Fibroblast of the aortic adventitia (primary cell): ENCODE measurements at regions not wholly inside any gene's neighbourhood (a gene's known extent, or its start where the extent isn't known, plus 50 kb on each side); places are given as distances from the start of the nearest gene placed in this dataset.

Experiments used
- DNase-seq: peaks from one replicate; pipeline ENCODE4 v3.0.0-alpha.2; 2010; ENCODE audit warnings: low read depth
- H3K4me3 ChIP-seq: 2 replicates; pipeline ENCODE4 v1.5.1; 2011; ENCODE audit warnings: low read depth, mild to moderate bottlenecking, control low read depth, low read length, moderate library complexity
- TF ChIP-seq, protein P1 (sequence below): IDR thresholded peaks from 2 replicates; pipeline ENCODE4 v1.5.1; 2011; ENCODE audit warnings: mild to moderate bottlenecking, low read length, control low read depth, inconsistent platforms; ENCODE audit not compliant: insufficient read depth

DNA sequence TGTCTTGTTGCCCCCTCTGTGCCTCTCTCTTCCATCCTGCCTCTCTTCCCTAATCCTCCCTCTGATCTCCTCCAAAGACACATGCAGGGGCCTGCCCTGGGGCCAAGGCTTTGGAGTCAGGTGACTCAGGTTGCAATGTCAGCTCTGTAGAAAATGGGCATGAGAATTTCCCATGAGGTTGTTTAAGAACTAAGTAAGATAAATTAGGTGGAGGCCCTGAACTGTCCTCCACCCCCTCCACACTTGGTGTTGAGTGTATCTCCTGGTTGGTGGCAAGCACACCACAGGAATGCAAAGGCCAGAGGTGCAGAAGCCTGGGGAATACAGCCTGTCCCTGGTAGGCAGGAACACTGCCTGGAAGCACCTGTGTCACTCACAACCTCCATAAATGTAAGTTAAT, 63.9 kb upstream of the GRIK3 start:
- no peak for DNase-seq
- TF ChIP-seq, protein P1, sequence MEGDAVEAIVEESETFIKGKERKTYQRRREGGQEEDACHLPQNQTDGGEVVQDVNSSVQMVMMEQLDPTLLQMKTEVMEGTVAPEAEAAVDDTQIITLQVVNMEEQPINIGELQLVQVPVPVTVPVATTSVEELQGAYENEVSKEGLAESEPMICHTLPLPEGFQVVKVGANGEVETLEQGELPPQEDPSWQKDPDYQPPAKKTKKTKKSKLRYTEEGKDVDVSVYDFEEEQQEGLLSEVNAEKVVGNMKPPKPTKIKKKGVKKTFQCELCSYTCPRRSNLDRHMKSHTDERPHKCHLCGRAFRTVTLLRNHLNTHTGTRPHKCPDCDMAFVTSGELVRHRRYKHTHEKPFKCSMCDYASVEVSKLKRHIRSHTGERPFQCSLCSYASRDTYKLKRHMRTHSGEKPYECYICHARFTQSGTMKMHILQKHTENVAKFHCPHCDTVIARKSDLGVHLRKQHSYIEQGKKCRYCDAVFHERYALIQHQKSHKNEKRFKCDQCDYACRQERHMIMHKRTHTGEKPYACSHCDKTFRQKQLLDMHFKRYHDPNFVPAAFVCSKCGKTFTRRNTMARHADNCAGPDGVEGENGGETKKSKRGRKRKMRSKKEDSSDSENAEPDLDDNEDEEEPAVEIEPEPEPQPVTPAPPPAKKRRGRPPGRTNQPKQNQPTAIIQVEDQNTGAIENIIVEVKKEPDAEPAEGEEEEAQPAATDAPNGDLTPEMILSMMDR: no peak
- H3K4me3 ChIP-seq: no peak overlapping the region

DNA sequence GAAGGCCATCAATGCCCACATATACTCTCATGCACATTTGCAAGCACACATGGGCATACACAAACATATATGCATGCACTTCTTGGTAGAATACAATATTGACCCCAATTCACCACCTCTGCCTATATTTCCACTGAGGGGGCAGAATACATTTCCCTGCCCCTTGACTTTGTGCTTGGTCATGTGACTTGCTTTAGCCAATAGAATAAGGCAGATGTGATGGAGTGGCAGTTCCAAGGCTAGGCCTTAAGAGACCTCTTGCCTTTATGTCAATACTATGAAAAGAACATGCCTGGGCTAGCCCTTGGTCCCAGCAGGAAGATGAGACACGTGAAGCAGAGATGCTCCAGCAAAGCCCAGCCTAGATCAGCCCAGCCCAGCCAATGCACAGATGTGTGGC, 66.0 kb upstream of the GRIK3 start:
- TF ChIP-seq, protein P1: no peak
- no peak overlapping the region for H3K4me3 ChIP-seq
- DNase-seq: no peak

DNA sequence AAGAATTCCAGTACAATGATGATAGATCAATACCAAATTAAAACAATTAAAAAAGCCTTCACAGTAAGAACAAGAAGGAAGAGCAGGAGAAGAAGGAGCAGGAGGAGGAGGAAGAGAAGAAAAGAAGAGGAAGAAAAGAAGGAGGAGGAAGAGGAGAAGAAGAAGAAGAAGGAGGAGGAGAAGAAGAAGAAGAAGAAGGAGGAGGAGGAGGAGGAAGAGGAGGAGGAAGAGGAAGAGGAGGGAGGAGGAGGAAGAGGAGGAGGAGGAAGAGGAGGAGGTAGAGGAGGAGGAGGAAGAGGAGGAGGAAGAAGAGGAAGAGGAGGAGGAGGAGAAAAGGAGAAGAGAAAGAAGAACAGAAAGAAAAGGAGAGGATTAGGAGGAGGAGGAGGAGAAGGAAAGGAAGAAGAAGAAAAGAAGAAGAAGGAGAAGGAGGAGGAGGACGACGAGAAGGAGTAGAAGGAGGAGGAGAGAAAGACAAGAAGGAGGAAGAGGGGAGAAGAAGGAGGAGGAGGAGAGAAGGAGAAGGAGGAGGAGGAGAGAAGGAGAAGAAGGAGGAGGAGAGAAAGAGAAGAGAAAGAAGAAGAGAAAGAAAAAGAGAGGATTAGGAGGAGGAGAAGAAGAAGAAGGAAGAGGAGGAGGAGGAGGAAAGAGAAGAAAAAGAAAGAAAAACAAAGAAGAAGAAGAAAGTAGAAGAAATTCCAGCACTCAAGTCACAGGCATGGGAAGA, 68.5 kb upstream of the GRIK3 start:
- TF ChIP-seq, protein P1: no peak
- no peak overlapping the region for H3K4me3 ChIP-seq
- no peak for DNase-seq

DNA sequence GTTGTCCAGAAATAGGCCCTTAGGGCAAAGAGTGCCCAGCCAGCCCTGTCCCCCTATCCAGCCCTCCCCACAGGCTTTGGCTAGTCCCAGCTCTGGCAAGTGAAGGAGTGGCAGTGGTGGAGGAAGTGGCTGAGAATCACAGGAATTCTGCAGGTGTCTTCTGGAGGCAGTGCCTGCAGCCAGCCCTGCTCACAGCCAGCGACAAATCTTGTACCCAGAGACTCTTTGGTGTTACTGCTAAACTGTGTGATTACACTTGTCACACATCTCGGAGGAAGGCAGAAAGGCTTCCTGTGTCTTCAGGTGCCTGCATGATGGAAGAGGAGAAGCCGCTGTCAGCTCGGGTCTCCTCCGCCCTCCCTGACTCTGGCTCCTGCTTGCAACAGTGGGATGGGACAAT, 71.6 kb upstream of the GRIK3 start:
- TF ChIP-seq, protein P1: no peak
- H3K4me3 ChIP-seq: no peak overlapping the region
- DNase-seq: no peak

DNA sequence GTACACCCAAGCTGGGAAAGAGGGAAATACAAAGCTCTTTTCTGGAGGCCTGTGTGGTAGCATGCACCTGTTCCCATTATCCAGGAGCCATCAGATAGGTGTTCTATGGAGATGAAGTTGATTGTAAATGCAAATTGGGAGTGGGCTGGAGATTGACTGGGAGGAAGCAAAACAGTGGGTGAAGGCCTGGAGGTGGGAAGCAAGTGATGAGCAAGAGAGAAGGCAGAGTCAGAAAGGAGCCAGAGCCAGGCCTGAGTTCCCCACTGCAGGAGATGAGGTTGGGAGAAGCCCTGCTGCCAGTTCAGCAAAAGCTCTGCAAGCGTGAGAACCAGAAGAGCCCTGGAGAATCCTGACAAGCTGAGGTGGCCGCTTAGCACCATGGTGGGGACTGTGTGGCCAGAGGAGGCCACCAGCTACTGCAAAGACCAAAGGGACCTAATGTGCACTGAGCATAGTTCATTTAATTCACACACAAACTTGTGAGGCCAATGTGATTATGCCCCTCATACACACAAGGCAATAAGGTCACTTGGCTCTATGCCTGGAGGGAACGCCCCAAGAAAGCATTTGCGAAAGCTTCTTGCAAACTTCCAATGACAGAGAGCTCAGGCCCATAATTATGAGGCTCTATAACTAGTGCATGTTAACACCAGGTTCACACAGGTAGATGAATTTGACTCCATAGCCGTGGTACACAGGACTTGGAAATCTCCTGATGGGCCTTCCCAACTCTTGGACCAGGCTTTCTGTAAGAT, 73.0 kb upstream of the GRIK3 start:
- H3K4me3 ChIP-seq: no peak overlapping the region
- no peak for DNase-seq
- TF ChIP-seq, protein P1: no peak

DNA sequence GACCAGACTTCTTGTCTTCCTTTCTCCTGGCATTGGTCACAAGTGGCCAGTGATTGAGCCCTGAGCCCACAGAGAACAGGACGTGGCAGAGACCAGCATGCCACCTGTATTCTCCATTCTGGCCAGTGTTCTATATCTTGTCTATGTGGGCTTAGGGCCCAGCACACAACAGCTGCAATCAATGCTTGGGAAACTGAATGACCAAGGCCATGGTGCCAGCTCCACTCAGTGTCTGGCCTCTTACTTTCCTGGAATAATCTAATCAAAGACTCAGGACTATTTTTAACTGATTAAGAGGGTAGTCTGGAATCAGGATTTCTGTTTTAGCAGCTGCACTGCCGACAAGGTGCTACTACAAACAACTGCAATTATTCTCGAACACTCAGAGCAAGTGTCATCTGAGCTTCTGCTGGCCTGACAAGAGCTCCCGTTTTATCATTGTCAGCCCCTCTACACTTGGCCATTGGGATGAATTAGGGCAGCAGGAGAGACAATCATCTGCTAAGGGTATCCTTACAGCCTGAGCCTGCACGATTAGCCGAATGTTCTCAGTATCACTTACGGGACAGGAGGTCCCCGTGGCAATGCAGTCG, 74.4 kb upstream of the GRIK3 start:
- DNase-seq: no peak
- TF ChIP-seq, protein P1: no peak
- no peak overlapping the region for H3K4me3 ChIP-seq
